Loucy (cell line): ENCODE measurements at regions not wholly inside any gene's neighbourhood (a gene's known extent, or its start where the extent isn't known, plus 50 kb on each side); places are given as distances from the start of the nearest gene placed in this dataset.

ENCODE experiments used
- CTCF ChIP-seq: fragments of 200-600 bp; sonication (generic); conservative IDR thresholded peaks from 2 replicates; pipeline ENCODE4 v1.5.1; 2014; ENCODE audit warnings: mild to moderate bottlenecking, antibody characterized with exemption, low read length
- EZH2phosphoT487 ChIP-seq: fragments of 200-600 bp; IDR thresholded peaks from 2 replicates; pipeline ENCODE4 v1.6.1; 2018; ENCODE audit warnings: antibody characterized with exemption, mild to moderate bottlenecking, moderate library complexity, borderline replicate concordance

GRCh38 chr15:92231461-92231860 lies 162.2 kb upstream of the ST8SIA2 start:
- TF ChIP-seq CTCF (no peak), EZH2phosphoT487 (no peak)
